Astrocyte (in vitro differentiated cells and primary cell): ENCODE measurements at regions not wholly inside any gene's neighbourhood (a gene's known extent, or its start where the extent isn't known, plus 50 kb on each side); places are given as distances from the start of the nearest gene placed in this dataset.

Source experiments
- DNase-seq: peaks from one replicate; pipeline ENCODE4 v3.0.0-alpha.2; 2010; ENCODE audit warnings: low read depth
- FAIRE-seq: peaks from 2 replicates; lab custom pipeline; 2011; peaks lifted over from hg19 to GRCh38; lab: Jason Lieb, UNC
- H2AFZ ChIP-seq: 2 replicates; pipeline ENCODE4 v1.6.0; 2012; ENCODE audit warnings: low read depth, low read length, inconsistent platforms
- H3K27ac ChIP-seq: 2 replicates; pipeline ENCODE4 v1.5.1; 2011; ENCODE audit warnings: low read depth, low read length, inconsistent platforms
- H3K27me3 ChIP-seq: 2 replicates; pipeline ENCODE4 v1.6.0; 2011; ENCODE audit warnings: low read length, inconsistent platforms; ENCODE audit not compliant: insufficient read depth
- H3K36me3 ChIP-seq: 2 replicates; pipeline ENCODE4 v1.5.1; 2011; ENCODE audit warnings: low read length, inconsistent platforms; ENCODE audit not compliant: insufficient read depth
- H3K4me1 ChIP-seq: 2 replicates; pipeline ENCODE4 v1.5.1; 2011; ENCODE audit warnings: low read length, inconsistent platforms; ENCODE audit not compliant: insufficient read depth
- H3K4me2 ChIP-seq: 2 replicates; pipeline ENCODE4 v1.6.0; 2012; ENCODE audit warnings: low read length, inconsistent platforms
- H3K4me3 ChIP-seq: 2 replicates; pipeline ENCODE4 v1.5.1; 2011; ENCODE audit warnings: low read depth, mild to moderate bottlenecking, low read length, inconsistent platforms; ENCODE audit not compliant: insufficient read depth
- H3K79me2 ChIP-seq: 2 replicates; pipeline ENCODE4 v1.6.0; 2012; ENCODE audit warnings: mild to moderate bottlenecking, low read length, inconsistent platforms; ENCODE audit not compliant: insufficient read depth
- H3K9ac ChIP-seq: 2 replicates; pipeline ENCODE4 v1.6.0; 2012; ENCODE audit warnings: mild to moderate bottlenecking, low read length, inconsistent platforms
- H3K9me3 ChIP-seq: 2 replicates; pipeline ENCODE4 v1.5.1; 2012; ENCODE audit warnings: low read depth, mild to moderate bottlenecking, low read length, inconsistent platforms; ENCODE audit not compliant: insufficient read depth
- H4K20me1 ChIP-seq: 2 replicates; pipeline ENCODE4 v1.6.0; 2012; ENCODE audit warnings: low read length, inconsistent platforms; ENCODE audit not compliant: insufficient read depth
- H3K27ac Mint-ChIP-seq: one replicate; pipeline ENCODE4 v1.8.0; 2021; ENCODE audit warnings: mild to moderate bottlenecking, mixed read lengths; ENCODE audit not compliant: unreplicated experiment
- H3K27me3 Mint-ChIP-seq: one replicate; pipeline ENCODE4 v1.8.0; 2021; ENCODE audit warnings: low read depth, mixed read lengths; ENCODE audit not compliant: unreplicated experiment
- H3K36me3 Mint-ChIP-seq: one replicate; pipeline ENCODE4 v1.8.0; 2021; ENCODE audit warnings: low read depth, mixed read lengths; ENCODE audit not compliant: unreplicated experiment
- H3K4me1 Mint-ChIP-seq: one replicate; pipeline ENCODE4 v1.8.0; 2021; ENCODE audit warnings: low read depth, mixed read lengths; ENCODE audit not compliant: unreplicated experiment
- H3K4me3 Mint-ChIP-seq: one replicate; pipeline ENCODE4 v1.8.0; 2021; ENCODE audit warnings: mild to moderate bottlenecking, moderate library complexity, mixed read lengths; ENCODE audit not compliant: unreplicated experiment
- H3K9me3 Mint-ChIP-seq: one replicate; pipeline ENCODE4 v1.8.0; 2021; ENCODE audit warnings: mild to moderate bottlenecking, mixed read lengths; ENCODE audit not compliant: unreplicated experiment
- EZH2 ChIP-seq: IDR thresholded peaks from 2 replicates; pipeline ENCODE4 v1.6.1; 2012; ENCODE audit warnings: mild to moderate bottlenecking, low read length, inconsistent platforms; ENCODE audit not compliant: insufficient read depth
- TF ChIP-seq, protein P1 (sequence below): IDR thresholded peaks from 2 replicates; pipeline ENCODE4 v1.5.1; 2011; ENCODE audit warnings: low read depth, mild to moderate bottlenecking, inconsistent platforms, low read length, moderate library complexity; ENCODE audit not compliant: insufficient read depth

DNA sequence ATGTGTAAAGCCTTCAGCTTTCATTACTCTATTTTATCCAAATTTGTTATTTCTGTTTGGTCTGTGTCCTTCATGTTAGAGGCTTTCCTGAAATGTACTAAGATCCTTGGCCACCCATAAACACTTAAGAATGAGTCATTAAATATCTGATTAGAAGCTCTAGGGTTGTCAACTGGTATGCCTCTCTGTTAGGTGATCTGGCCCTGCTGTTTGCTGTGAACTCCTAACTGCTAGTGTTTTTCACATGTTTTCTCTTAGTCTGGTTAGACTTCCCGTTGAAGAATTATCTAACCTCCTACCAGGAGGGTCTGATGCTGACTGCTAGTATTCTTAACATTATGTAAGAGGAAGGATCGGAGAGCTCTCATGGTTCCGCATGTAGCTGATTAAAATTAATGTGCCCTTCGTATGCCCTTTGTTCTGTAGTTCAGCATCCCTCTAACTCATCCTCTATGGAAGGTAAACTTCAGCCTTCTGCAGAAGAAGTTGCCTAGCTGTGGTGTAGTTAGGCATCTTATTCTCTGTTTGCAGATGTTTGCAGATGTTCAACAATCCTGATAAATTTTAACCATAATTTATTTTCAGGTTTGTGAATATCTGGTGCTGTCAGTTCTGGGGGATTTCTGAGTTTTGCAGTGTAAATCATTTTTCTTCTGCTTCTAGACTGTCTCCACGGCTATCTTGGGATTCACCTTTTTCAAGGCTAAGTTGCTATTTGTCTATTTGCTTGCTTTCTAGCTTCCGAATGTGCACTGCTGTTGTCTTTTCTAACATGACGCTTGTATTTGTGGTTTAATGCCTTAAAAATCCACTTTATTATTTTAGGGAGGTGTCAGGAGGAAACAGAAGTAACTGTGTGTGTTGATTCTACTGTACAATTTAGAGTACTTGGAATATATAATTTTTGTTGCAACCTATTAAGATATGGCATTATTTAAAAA is 207.2 kb upstream of the SPRY2 start:
- H3K27me3 ChIP-seq = no peaks in the 10 kb centered on the region
- no peak overlapping the region for H3K27ac Mint-ChIP-seq
- no peaks in the 10 kb centered on the region for H4K20me1 ChIP-seq
- DNase-seq (no peak), FAIRE-seq (no peak)
- no peaks in the 10 kb centered on the region for H3K9me3 Mint-ChIP-seq
- no peak overlapping the region for H2AFZ ChIP-seq
- H3K36me3 Mint-ChIP-seq = no peaks in the 10 kb centered on the region
- H3K4me1 ChIP-seq = no peaks in the 10 kb centered on the region
- no peak for TF ChIP-seq EZH2
- TF ChIP-seq, protein P1, sequence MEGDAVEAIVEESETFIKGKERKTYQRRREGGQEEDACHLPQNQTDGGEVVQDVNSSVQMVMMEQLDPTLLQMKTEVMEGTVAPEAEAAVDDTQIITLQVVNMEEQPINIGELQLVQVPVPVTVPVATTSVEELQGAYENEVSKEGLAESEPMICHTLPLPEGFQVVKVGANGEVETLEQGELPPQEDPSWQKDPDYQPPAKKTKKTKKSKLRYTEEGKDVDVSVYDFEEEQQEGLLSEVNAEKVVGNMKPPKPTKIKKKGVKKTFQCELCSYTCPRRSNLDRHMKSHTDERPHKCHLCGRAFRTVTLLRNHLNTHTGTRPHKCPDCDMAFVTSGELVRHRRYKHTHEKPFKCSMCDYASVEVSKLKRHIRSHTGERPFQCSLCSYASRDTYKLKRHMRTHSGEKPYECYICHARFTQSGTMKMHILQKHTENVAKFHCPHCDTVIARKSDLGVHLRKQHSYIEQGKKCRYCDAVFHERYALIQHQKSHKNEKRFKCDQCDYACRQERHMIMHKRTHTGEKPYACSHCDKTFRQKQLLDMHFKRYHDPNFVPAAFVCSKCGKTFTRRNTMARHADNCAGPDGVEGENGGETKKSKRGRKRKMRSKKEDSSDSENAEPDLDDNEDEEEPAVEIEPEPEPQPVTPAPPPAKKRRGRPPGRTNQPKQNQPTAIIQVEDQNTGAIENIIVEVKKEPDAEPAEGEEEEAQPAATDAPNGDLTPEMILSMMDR = no peak
- H3K4me1 Mint-ChIP-seq = peaks cover 4% of the 10 kb centered on the region
- no peaks in the 10 kb centered on the region for H3K27me3 Mint-ChIP-seq
- no peaks in the 10 kb centered on the region for H3K36me3 ChIP-seq
- no peak overlapping the region for H3K4me3 Mint-ChIP-seq
- H3K27ac ChIP-seq = no peak overlapping the region
- no peak overlapping the region for H3K4me3 ChIP-seq
- H3K9ac ChIP-seq = no peak overlapping the region
- no peaks in the 10 kb centered on the region for H3K79me2 ChIP-seq
- no peaks in the 10 kb centered on the region for H3K9me3 ChIP-seq
- no peak overlapping the region for H3K4me2 ChIP-seq

DNA sequence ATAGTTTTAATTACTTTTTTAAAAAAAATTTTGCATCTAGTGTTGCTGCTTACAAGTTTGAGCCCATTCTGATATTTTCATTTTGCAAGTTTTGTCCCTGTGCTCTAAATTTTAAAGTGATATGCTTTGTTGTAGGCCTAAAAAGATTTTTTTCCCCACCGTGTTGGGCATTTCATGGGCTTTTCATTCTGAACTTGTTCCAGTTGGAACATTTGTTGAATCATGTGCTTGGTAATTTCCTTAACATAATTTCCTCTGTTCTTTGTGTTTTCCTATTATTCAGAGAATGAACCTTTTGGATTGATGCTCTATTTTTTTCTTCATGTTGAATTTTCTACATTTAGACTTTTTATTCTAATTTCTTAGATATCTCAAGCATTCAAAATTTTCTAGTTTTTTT is 206.4 kb upstream of the SPRY2 start:
- FAIRE-seq (no peak), DNase-seq (no peak)
- Histone ChIP-seq H3K4me3 (no peak overlapping the region), H3K27ac (no peak overlapping the region), H3K36me3 (no peaks in the 10 kb centered on the region), H3K9ac (no peak overlapping the region), H2AFZ (no peak overlapping the region), H3K27me3 (no peaks in the 10 kb centered on the region), H3K4me1 (no peaks in the 10 kb centered on the region), H3K79me2 (no peaks in the 10 kb centered on the region), H4K20me1 (no peaks in the 10 kb centered on the region), H3K4me2 (no peak overlapping the region), H3K9me3 (no peaks in the 10 kb centered on the region)
- H3K36me3 Mint-ChIP-seq = no peaks in the 10 kb centered on the region
- TF ChIP-seq, protein P1 = no peak
- TF ChIP-seq EZH2 = no peak
- H3K27ac Mint-ChIP-seq = no peak overlapping the region
- no peaks in the 10 kb centered on the region for H3K9me3 Mint-ChIP-seq
- H3K4me1 Mint-ChIP-seq = peaks cover 4% of the 10 kb centered on the region
- no peak overlapping the region for H3K4me3 Mint-ChIP-seq
- H3K27me3 Mint-ChIP-seq = no peaks in the 10 kb centered on the region

DNA sequence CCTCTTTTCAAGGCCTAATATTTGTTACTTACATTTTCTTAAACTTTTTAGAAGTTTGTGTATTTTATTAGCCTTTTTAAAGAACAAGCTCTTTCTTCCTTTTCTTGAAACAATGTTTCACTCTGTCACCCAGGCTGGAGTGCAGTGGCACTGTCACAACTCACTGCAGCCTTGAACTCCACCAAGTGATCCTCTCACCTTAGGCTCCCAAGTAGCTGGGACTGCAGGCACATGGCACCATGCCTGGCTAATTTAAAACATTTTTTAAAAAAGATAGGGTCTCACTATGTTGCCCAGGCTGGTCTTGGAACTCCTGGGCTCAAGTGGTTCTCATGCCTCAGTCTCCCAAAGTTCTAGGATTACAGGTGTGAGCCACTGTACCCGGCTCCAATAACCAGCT is 192.2 kb upstream of the SPRY2 start:
- Histone ChIP-seq H3K4me1 (peaks cover 5% of the 10 kb centered on the region), H3K79me2 (no peaks in the 10 kb centered on the region), H3K27me3 (no peaks in the 10 kb centered on the region), H3K27ac (no peak overlapping the region), H4K20me1 (no peaks in the 10 kb centered on the region), H2AFZ (no peak overlapping the region), H3K36me3 (no peaks in the 10 kb centered on the region), H3K9ac (no peak overlapping the region), H3K4me2 (no peak overlapping the region), H3K9me3 (no peaks in the 10 kb centered on the region), H3K4me3 (no peak overlapping the region)
- TF ChIP-seq, protein P1 = no peak
- TF ChIP-seq EZH2 = no peak
- Mint-ChIP-seq H3K27me3 (no peaks in the 10 kb centered on the region), H3K4me3 (no peak overlapping the region), H3K27ac (no peak overlapping the region), H3K36me3 (no peaks in the 10 kb centered on the region), H3K9me3 (peaks cover 6% of the 10 kb centered on the region), H3K4me1 (no peaks in the 10 kb centered on the region)
- FAIRE-seq (no peak), DNase-seq (no peak)
